PC-9 (cell line): ENCODE measurements at regions not wholly inside any gene's neighbourhood (a gene's known extent, or its start where the extent isn't known, plus 50 kb on each side); places are given as distances from the start of the nearest gene placed in this dataset.

Source experiments
- BruUV-seq: library from RNA; stranded (reverse); fragments of 400-500 nt; replicated peaks from 2 replicates; lab custom pipeline; 2021; lab: Mats Ljungman, UMichigan
- CTCF ChIA-PET: fragments of 300-600 bp; sonication (Branson Sonifier 250); formaldehyde crosslinking; loops from one replicate; lab custom pipeline; 2022; ENCODE audit warnings: antibody characterized with exemption; lab: Charles Lee
- POLR2A ChIA-PET: fragments of 300-600 bp; sonication (Branson Sonifier 250); formaldehyde crosslinking; loops from one replicate; lab custom pipeline; 2022; ENCODE audit warnings: antibody characterized with exemption; ENCODE audit not compliant: unreplicated experiment; lab: Charles Lee
- DNase-seq, 2 experiments: peaks; one replicate each; pipeline versions ENCODE4 v3.0.0 to v3.0.0-alpha.2; 2015 to 2022; ENCODE audit warnings: mixed read lengths in 1 of 2
- H2AFZ ChIP-seq: fragments of 200-600 bp; sonication (generic); 2 replicates; pipeline ENCODE4 v1.8.1; 2017; ENCODE audit warnings: antibody characterized with exemption
- H3F3A ChIP-seq: fragments of 200-600 bp; sonication (generic); 2 replicates; pipeline ENCODE4 v1.8.1; 2017; ENCODE audit warnings: antibody characterized with exemption, mild to moderate bottlenecking, low read depth; ENCODE audit not compliant: insufficient read depth
- H3K27ac ChIP-seq: fragments of 200-600 bp; sonication (generic); 2 replicates; pipeline ENCODE4 v1.6.1; 2016; ENCODE audit warnings: mixed run types
- H3K27me3 ChIP-seq: fragments of 200-600 bp; sonication (generic); 2 replicates; pipeline ENCODE4 v1.6.1; 2016; ENCODE audit warnings: low read depth, mixed run types; ENCODE audit not compliant: insufficient read depth
- H3K36me3 ChIP-seq: fragments of 200-600 bp; sonication (generic); 2 replicates; pipeline ENCODE4 v1.6.1; 2016; ENCODE audit warnings: low read depth, mixed run types
- H3K4me1 ChIP-seq: fragments of 200-600 bp; sonication (generic); replicated peaks from 2 replicates; pipeline ENCODE4 v1.6.1; 2016; ENCODE audit warnings: mixed run types; ENCODE audit not compliant: insufficient read depth
- H3K4me2 ChIP-seq: fragments of 200-600 bp; sonication (generic); 2 replicates; pipeline ENCODE4 v1.6.1; 2017; ENCODE audit warnings: mixed run types
- H3K4me3 ChIP-seq: fragments of 200-600 bp; sonication (generic); 2 replicates; pipeline ENCODE4 v1.6.1; 2016; ENCODE audit warnings: mixed run types
- H3K79me2 ChIP-seq: fragments of 200-600 bp; sonication (generic); 2 replicates; pipeline ENCODE4 v1.6.1; 2017; ENCODE audit warnings: low read depth, mixed run types
- H3K9me2 ChIP-seq: fragments of 200-600 bp; sonication (generic); 2 replicates; pipeline ENCODE4 v1.8.1; 2017; ENCODE audit warnings: mild to moderate bottlenecking; ENCODE audit not compliant: insufficient read depth
- H3K9me3 ChIP-seq: fragments of 200-600 bp; sonication (generic); 2 replicates; pipeline ENCODE4 v1.8.1; 2016; ENCODE audit warnings: low read depth; ENCODE audit not compliant: insufficient read depth
- H4K20me1 ChIP-seq: fragments of 200-600 bp; sonication (generic); 2 replicates; pipeline ENCODE4 v1.8.1; 2017; ENCODE audit not compliant: insufficient read depth
- CTCF ChIP-seq: fragments of 200-600 bp; sonication (generic); conservative IDR thresholded peaks from 2 replicates; pipeline ENCODE4 v1.6.1; 2017; ENCODE audit warnings: mixed run types, antibody characterized with exemption, mild to moderate bottlenecking, moderate library complexity
- EZH2 ChIP-seq: fragments of 200-600 bp; sonication (generic); IDR thresholded peaks from 2 replicates; pipeline ENCODE4 v1.8.0; 2017; ENCODE audit warnings: antibody characterized with exemption, low read depth
- intact Hi-C: fragments of 100-400 bp; cut with micrococcal nuclease; formaldehyde crosslinking; loops from one replicate; pipeline ENCODE4 v1.10.0; 2022; ENCODE audit not compliant: unreplicated experiment

- Histone ChIP-seq H2AFZ (no peak overlapping the region), H3K36me3 (no peaks in the 10 kb centered on the region), H3K27me3 (no peaks in the 10 kb centered on the region), H3K4me1 (no peaks in the 10 kb centered on the region), H3K4me3 (no peak overlapping the region), H3K27ac (no peak overlapping the region), H3K9me3 (no peaks in the 10 kb centered on the region), H3K9me2 (no peaks in the 10 kb centered on the region), H3K79me2 (no peaks in the 10 kb centered on the region), H3K4me2 (no peak overlapping the region), H3F3A (no peaks in the 10 kb centered on the region), H4K20me1 (no peaks in the 10 kb centered on the region)
- POLR2A ChIA-PET, result no interaction called here
- CTCF ChIA-PET, result no interaction called here
- BruUV-seq, result no TSS peak
- intact Hi-C loops, result no loop called here
- TF ChIP-seq EZH2 (no peak), CTCF (no peak)
- DNase-seq, result no peak
Measured at GRCh38 chr13:83298617-83299016, 583.7 kb downstream of the SLITRK1 start.

GRCh38 chr13:83297586-83298290 lies 584.5 kb downstream of the SLITRK1 start:
- no peaks in the 10 kb centered on the region for H3F3A ChIP-seq
- CTCF ChIA-PET, result no interaction called here
- no peaks in the 10 kb centered on the region for H3K4me1 ChIP-seq
- intact Hi-C loops, result no loop called here
- POLR2A ChIA-PET, result no interaction called here
- H4K20me1 ChIP-seq, result no peaks in the 10 kb centered on the region
- no peak overlapping the region for H2AFZ ChIP-seq
- H3K9me3 ChIP-seq, result no peaks in the 10 kb centered on the region
- no peaks in the 10 kb centered on the region for H3K9me2 ChIP-seq
- H3K4me3 ChIP-seq, result no peak overlapping the region
- no peak for DNase-seq
- H3K36me3 ChIP-seq, result no peaks in the 10 kb centered on the region
- no peak overlapping the region for H3K27ac ChIP-seq
- no peaks in the 10 kb centered on the region for H3K27me3 ChIP-seq
- TF ChIP-seq EZH2, result no peak
- TF ChIP-seq CTCF, result no peak
- BruUV-seq, result no TSS peak
- H3K4me2 ChIP-seq, result no peak overlapping the region
- no peaks in the 10 kb centered on the region for H3K79me2 ChIP-seq

- ChIA-PET POLR2A (no interaction called here), CTCF (no interaction called here)
- no peak for TF ChIP-seq EZH2
- H3K27ac ChIP-seq, result no peak overlapping the region
- no peaks in the 10 kb centered on the region for H3K4me1 ChIP-seq
- H3F3A ChIP-seq, result no peaks in the 10 kb centered on the region
- intact Hi-C loops, result no loop called here
- H3K4me3 ChIP-seq, result no peak overlapping the region
- H2AFZ ChIP-seq, result no peak overlapping the region
- no peaks in the 10 kb centered on the region for H3K9me2 ChIP-seq
- no TSS peak for BruUV-seq
- H3K9me3 ChIP-seq, result no peaks in the 10 kb centered on the region
- H3K79me2 ChIP-seq, result no peaks in the 10 kb centered on the region
- DNase-seq, result no peak
- no peaks in the 10 kb centered on the region for H3K27me3 ChIP-seq
- no peak overlapping the region for H3K4me2 ChIP-seq
- no peaks in the 10 kb centered on the region for H4K20me1 ChIP-seq
- no peaks in the 10 kb centered on the region for H3K36me3 ChIP-seq
Measured at GRCh38 chr13:83295686-83296085, 586.6 kb downstream of the SLITRK1 start.

GRCh38 chr13:83286737-83287136 lies 595.5 kb downstream of the SLITRK1 start:
- H2AFZ ChIP-seq, result no peak overlapping the region
- ChIA-PET CTCF (no interaction called here), POLR2A (no interaction called here)
- no peaks in the 10 kb centered on the region for H3K27me3 ChIP-seq
- H3K9me2 ChIP-seq, result no peaks in the 10 kb centered on the region
- no peaks in the 10 kb centered on the region for H3K79me2 ChIP-seq
- no peak for DNase-seq
- intact Hi-C loops, result no loop called here
- H3K9me3 ChIP-seq, result no peaks in the 10 kb centered on the region
- H4K20me1 ChIP-seq, result no peaks in the 10 kb centered on the region
- BruUV-seq, result no TSS peak
- no peak overlapping the region for H3K27ac ChIP-seq
- H3K4me3 ChIP-seq, result no peak overlapping the region
- no peaks in the 10 kb centered on the region for H3F3A ChIP-seq
- H3K4me2 ChIP-seq, result no peak overlapping the region
- H3K36me3 ChIP-seq, result no peaks in the 10 kb centered on the region
- TF ChIP-seq CTCF (no peak), EZH2 (no peak)
- no peaks in the 10 kb centered on the region for H3K4me1 ChIP-seq
